GM23248 (cell line): ENCODE measurements at regions not wholly inside any gene's neighbourhood (a gene's known extent, or its start where the extent isn't known, plus 50 kb on each side); places are given as distances from the start of the nearest gene placed in this dataset.
A peak's percentile ranks its signal among the peaks of the same experiment; 100 is the strongest.

Source experiments
- DNase-seq: peaks from one replicate; pipeline ENCODE4 v3.0.0-alpha.2; 2015
- H2AFZ ChIP-seq: fragments of 200-600 bp; sonication (generic); 2 replicates; pipeline ENCODE4 v1.6.1; 2016; ENCODE audit warnings: antibody characterized with exemption
- H3F3A ChIP-seq: fragments of 200-600 bp; sonication (generic); 2 replicates; pipeline ENCODE4 v1.6.1; 2016; ENCODE audit warnings: mild to moderate bottlenecking, antibody characterized with exemption, mixed run types; ENCODE audit not compliant: insufficient read depth
- H3K27ac ChIP-seq: fragments of 200-600 bp; sonication (generic); 2 replicates; pipeline ENCODE4 v1.5.1; 2016; ENCODE audit warnings: mild to moderate bottlenecking
- H3K27me3 ChIP-seq: fragments of 200-600 bp; sonication (generic); replicated peaks from 2 replicates; pipeline ENCODE4 v1.6.1; 2016; ENCODE audit warnings: mild to moderate bottlenecking; ENCODE audit not compliant: insufficient read depth
- H3K36me3 ChIP-seq: fragments of 200-600 bp; sonication (generic); 2 replicates; pipeline ENCODE4 v1.6.1; 2016; ENCODE audit warnings: low read depth, mild to moderate bottlenecking
- H3K4me1 ChIP-seq: fragments of 200-600 bp; sonication (generic); 2 replicates; pipeline ENCODE4 v1.6.1; 2016; ENCODE audit warnings: mild to moderate bottlenecking; ENCODE audit not compliant: insufficient read depth
- H3K4me2 ChIP-seq: fragments of 200-600 bp; sonication (generic); one replicate; pipeline ENCODE4 v1.6.1; 2016; ENCODE audit warnings: mild to moderate bottlenecking; ENCODE audit not compliant: unreplicated experiment
- H3K4me3 ChIP-seq: fragments of 200-600 bp; sonication (generic); 2 replicates; pipeline ENCODE4 v1.5.1; 2016; ENCODE audit warnings: mild to moderate bottlenecking
- H3K79me2 ChIP-seq: fragments of 200-600 bp; sonication (generic); 2 replicates; pipeline ENCODE4 v1.6.1; 2016; ENCODE audit warnings: mild to moderate bottlenecking; ENCODE audit not compliant: insufficient read depth
- H3K9ac ChIP-seq: fragments of 200-600 bp; sonication (generic); 2 replicates; pipeline ENCODE4 v1.6.1; 2016; ENCODE audit warnings: mild to moderate bottlenecking
- H3K9me2 ChIP-seq: fragments of 200-600 bp; sonication (generic); 2 replicates; pipeline ENCODE4 v1.6.1; 2016; ENCODE audit warnings: mixed run types, mild to moderate bottlenecking, moderate library complexity; ENCODE audit not compliant: insufficient read depth
- H3K9me3 ChIP-seq: fragments of 200-600 bp; sonication (generic); one replicate; pipeline ENCODE4 v1.6.1; 2017; ENCODE audit warnings: low read depth
- H4K20me1 ChIP-seq: fragments of 200-600 bp; sonication (generic); 2 replicates; pipeline ENCODE4 v1.6.0; 2016; ENCODE audit not compliant: insufficient read depth
- EZH2 ChIP-seq: fragments of 200-600 bp; sonication (generic); IDR thresholded peaks from 2 replicates; pipeline ENCODE4 v1.6.1; 2018; ENCODE audit warnings: antibody characterized with exemption, mild to moderate bottlenecking; ENCODE audit not compliant: insufficient read depth, poor library complexity, severe bottlenecking
- EZH2phosphoT487 ChIP-seq: fragments of 200-600 bp; sonication (generic); IDR thresholded peaks from 2 replicates; pipeline ENCODE4 v1.6.1; 2018; ENCODE audit warnings: antibody characterized with exemption, moderate library complexity, mild to moderate bottlenecking, low read depth; ENCODE audit not compliant: insufficient read depth
- WGBS, 2 experiments: methylation state at CpG; one replicate each; pipeline ENCODE4 v1.1.6; 2015 to 2017; ENCODE audit warnings: low lambda C conversion rate in 2 of 2, low coverage in 1 of 2; ENCODE audit errors: missing lambda C conversion rate in 2 of 2; 5-methylcytosine and 5-hydroxymethylcytosine counted together
- in situ Hi-C: fragments of 300-500 bp; cut with MboI; formaldehyde crosslinking; loops from 2 replicates; pipeline ENCODE4 v1.15.0; 2020

- Histone ChIP-seq H3K9me3 (no peaks in the 10 kb centered on the region), H3F3A (no peaks in the 10 kb centered on the region), H3K27me3 (no peaks in the 10 kb centered on the region), H3K27ac (no peak overlapping the region), H3K4me2 (no peak overlapping the region), H3K4me3 (no peak overlapping the region), H2AFZ (no peak overlapping the region), H3K36me3 (no peaks in the 10 kb centered on the region), H3K9ac (no peak overlapping the region), H3K79me2 (no peaks in the 10 kb centered on the region), H4K20me1 (no peaks in the 10 kb centered on the region), H3K4me1 (0 out of 2 replicates have a peak, but pooled peaks cover 3% of the 10 kb centered on the region), H3K9me2 (no peaks in the 10 kb centered on the region)
- in situ Hi-C loops: no loop called here
- DNase-seq: peak; percentile 14
- whole genome bisulfite sequencing, 2 experiments: 89% methylated on average over 10 to 11 of the region's 11 CpGs
- TF ChIP-seq EZH2phosphoT487 (no peak), EZH2 (no peak)
These were observed 59.1 kb upstream of the ZNF32 start for GRCh38 chr10:43707770-43708169.

DNA sequence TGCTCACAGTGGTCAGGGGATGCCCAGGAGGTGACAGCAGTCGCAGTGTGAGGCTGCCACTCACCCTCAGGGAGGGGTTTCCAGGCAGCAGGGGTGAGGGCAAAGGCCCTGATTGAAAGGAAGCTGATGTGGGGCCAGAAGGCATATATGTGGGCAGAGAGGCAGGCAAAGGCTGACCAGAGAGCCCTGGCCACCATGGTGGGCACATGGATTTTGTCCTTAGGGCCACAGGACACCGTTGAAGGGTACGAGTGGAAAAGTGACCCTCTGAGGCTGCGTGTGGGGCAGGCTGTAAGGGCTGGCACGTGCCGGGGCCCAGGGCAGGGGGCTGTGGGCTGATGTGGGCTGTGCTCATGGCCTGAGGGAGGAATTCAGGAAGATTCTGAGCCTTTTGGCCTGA lies 57.5 kb upstream of the ZNF32 start:
- H3K79me2 ChIP-seq: no peaks in the 10 kb centered on the region
- no peaks in the 10 kb centered on the region for H3F3A ChIP-seq
- H3K9me2 ChIP-seq: no peaks in the 10 kb centered on the region
- TF ChIP-seq EZH2 (no peak), EZH2phosphoT487 (no peak)
- H3K4me3 ChIP-seq: no peak overlapping the region
- no peak overlapping the region for H3K9ac ChIP-seq
- no peak for DNase-seq
- H3K4me1 ChIP-seq: 0 out of 2 replicates have a peak, but pooled peaks cover 3% of the 10 kb centered on the region
- 91 to 96% methylated on average over 6 of the region's 6 CpGs for WGBS, 2 experiments
- H3K4me2 ChIP-seq: no peak overlapping the region
- no peak overlapping the region for H3K27ac ChIP-seq
- H3K27me3 ChIP-seq: no peaks in the 10 kb centered on the region
- H2AFZ ChIP-seq: no peak overlapping the region
- H3K9me3 ChIP-seq: no peaks in the 10 kb centered on the region
- H4K20me1 ChIP-seq: no peaks in the 10 kb centered on the region
- in situ Hi-C loops: no loop called here
- H3K36me3 ChIP-seq: no peaks in the 10 kb centered on the region

GRCh38 chr10:43703286-43703685 lies 54.6 kb upstream of the ZNF32 start:
- Histone ChIP-seq H4K20me1 (no peaks in the 10 kb centered on the region), H3K36me3 (no peaks in the 10 kb centered on the region), H3K4me3 (no peak overlapping the region), H3K27me3 (no peaks in the 10 kb centered on the region), H3K4me1 (peaks cover 7% of the 10 kb centered on the region), H3K9ac (no peak overlapping the region), H3K79me2 (no peaks in the 10 kb centered on the region), H3K27ac (no peak overlapping the region), H2AFZ (no peak overlapping the region), H3F3A (no peaks in the 10 kb centered on the region), H3K9me2 (no peaks in the 10 kb centered on the region), H3K4me2 (no peak overlapping the region), H3K9me3 (no peaks in the 10 kb centered on the region)
- in situ Hi-C loops: no loop called here
- TF ChIP-seq EZH2phosphoT487 (no peak), EZH2 (no peak)
- 89 to 94% methylated on average over 13 of the region's 13 CpGs for WGBS, 2 experiments
- DNase-seq: no peak

- Histone ChIP-seq H3K4me2 (no peak overlapping the region), H3K27ac (no peak overlapping the region), H3K36me3 (no peaks in the 10 kb centered on the region), H3K4me3 (no peak overlapping the region), H3K27me3 (no peaks in the 10 kb centered on the region), H4K20me1 (no peaks in the 10 kb centered on the region), H3K9me3 (no peaks in the 10 kb centered on the region), H3K4me1 (peaks cover 7% of the 10 kb centered on the region), H3K9me2 (no peaks in the 10 kb centered on the region), H3K79me2 (no peaks in the 10 kb centered on the region), H3K9ac (no peak overlapping the region), H3F3A (no peaks in the 10 kb centered on the region), H2AFZ (no peak overlapping the region)
- TF ChIP-seq EZH2phosphoT487 (no peak), EZH2 (no peak)
- in situ Hi-C loops: no loop called here
- 96% methylated on average over 16 to 19 of the region's 19 CpGs for WGBS, 2 experiments
- no peak for DNase-seq
These were observed 54.2 kb upstream of the ZNF32 start for GRCh38 chr10:43702936-43703281.

- in situ Hi-C loops: no loop called here
- H3K9me3 ChIP-seq: no peaks in the 10 kb centered on the region
- H3F3A ChIP-seq: no peaks in the 10 kb centered on the region
- no peak overlapping the region for H2AFZ ChIP-seq
- no peaks in the 10 kb centered on the region for H3K9me2 ChIP-seq
- H4K20me1 ChIP-seq: no peaks in the 10 kb centered on the region
- 92 to 95% methylated on average over 21 to 33 of the region's 33 CpGs for WGBS, 2 experiments
- TF ChIP-seq EZH2 (no peak), EZH2phosphoT487 (no peak)
- no peak overlapping the region for H3K4me3 ChIP-seq
- no peak overlapping the region for H3K27ac ChIP-seq
- H3K4me2 ChIP-seq: no peak overlapping the region
- no peaks in the 10 kb centered on the region for H3K79me2 ChIP-seq
- no peak for DNase-seq
- peaks cover 7% of the 10 kb centered on the region for H3K4me1 ChIP-seq
- no peak overlapping the region for H3K9ac ChIP-seq
- no peaks in the 10 kb centered on the region for H3K27me3 ChIP-seq
- no peaks in the 10 kb centered on the region for H3K36me3 ChIP-seq
These were observed 53.7 kb upstream of the ZNF32 start for GRCh38 chr10:43702213-43702935.
